Activated naive CD8-positive, alpha-beta T cell treated with anti-CD3 and anti-CD28 coated beads, Interleukin-2, amount 10 ng/mL, durations not matched to agents 7 days and 5 days (primary cell): ENCODE measurements at regions not wholly inside any gene's neighbourhood (a gene's known extent, or its start where the extent isn't known, plus 50 kb on each side); places are given as distances from the start of the nearest gene placed in this dataset.

Experiments
- ATAC-seq: fragments of 150-1000 bp; cut with Tn5 transposase; one replicate; pipeline ENCODE4 v1.10.0; 2021; ENCODE audit warnings: low read depth, moderate library complexity
- POLR2A ChIA-PET: fragments of 350-600 bp; sonication (Branson Sonifier 250); formaldehyde crosslinking; loops from one replicate; lab custom pipeline; 2021; ENCODE audit warnings: antibody characterized with exemption; lab: Charles Lee
- DNase-seq: peaks from one replicate; pipeline ENCODE4 v3.0.0; 2021
- H3K27ac Mint-ChIP-seq: one replicate; pipeline ENCODE4 v1.8.0; 2022; ENCODE audit warnings: mild to moderate bottlenecking, mixed read lengths
- H3K27me3 Mint-ChIP-seq: one replicate; pipeline ENCODE4 v1.8.0; 2022; ENCODE audit warnings: mild to moderate bottlenecking, moderate library complexity, mixed read lengths
- H3K36me3 Mint-ChIP-seq: one replicate; pipeline ENCODE4 v1.8.0; 2021; ENCODE audit warnings: mild to moderate bottlenecking, mixed read lengths
- H3K4me1 Mint-ChIP-seq: one replicate; pipeline ENCODE4 v1.8.0; 2021; ENCODE audit warnings: mixed read lengths
- H3K4me3 Mint-ChIP-seq: one replicate; pipeline ENCODE4 v1.8.0; 2022; ENCODE audit warnings: mild to moderate bottlenecking, moderate library complexity, mixed read lengths
- H3K9me3 Mint-ChIP-seq: one replicate; pipeline ENCODE4 v1.8.0; 2021; ENCODE audit warnings: mixed read lengths

DNA sequence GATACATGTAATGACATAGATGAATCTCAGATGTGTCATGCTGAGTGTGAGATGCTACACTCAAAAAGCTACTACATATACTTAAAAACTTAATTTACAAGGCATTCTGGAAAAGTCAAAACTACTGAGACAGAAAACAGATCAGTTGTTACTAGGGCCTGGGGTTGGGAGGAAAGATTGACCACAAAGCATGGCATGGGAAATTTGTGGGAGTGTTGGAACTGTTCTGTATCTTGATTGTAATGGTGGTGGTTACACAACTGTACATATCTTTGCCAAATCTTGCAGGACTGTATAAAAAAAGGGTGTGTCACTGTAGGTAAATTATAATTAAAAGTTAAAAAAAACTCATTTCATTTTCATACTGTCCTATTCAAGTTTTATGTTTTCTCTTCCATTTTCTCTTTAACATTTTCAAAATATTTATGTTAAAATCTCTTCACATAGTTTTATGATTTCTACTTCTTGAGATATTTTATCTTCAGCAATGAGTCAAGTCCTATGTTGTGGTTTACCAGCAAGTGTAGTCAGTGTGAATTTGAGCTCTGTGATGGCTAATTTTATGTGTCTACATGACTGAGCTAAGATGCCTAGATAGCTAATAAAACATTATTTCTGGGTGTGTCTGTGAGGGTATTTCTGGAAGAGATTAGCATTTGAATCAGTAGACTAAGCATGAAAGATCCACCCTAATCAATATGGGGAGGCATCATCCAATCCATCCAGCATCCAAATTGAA lies 58.6 kb upstream of the VRK2 start:
- Mint-ChIP-seq H3K4me1 (peaks cover 1% of the 10 kb centered on the region), H3K27me3 (peaks cover 3% of the 10 kb centered on the region), H3K36me3 (no peaks in the 10 kb centered on the region), H3K4me3 (no peak overlapping the region), H3K27ac (no peak overlapping the region), H3K9me3 (no peaks in the 10 kb centered on the region)
- no peak for DNase-seq
- POLR2A ChIA-PET = no interaction called here
- no peak for ATAC-seq

DNA sequence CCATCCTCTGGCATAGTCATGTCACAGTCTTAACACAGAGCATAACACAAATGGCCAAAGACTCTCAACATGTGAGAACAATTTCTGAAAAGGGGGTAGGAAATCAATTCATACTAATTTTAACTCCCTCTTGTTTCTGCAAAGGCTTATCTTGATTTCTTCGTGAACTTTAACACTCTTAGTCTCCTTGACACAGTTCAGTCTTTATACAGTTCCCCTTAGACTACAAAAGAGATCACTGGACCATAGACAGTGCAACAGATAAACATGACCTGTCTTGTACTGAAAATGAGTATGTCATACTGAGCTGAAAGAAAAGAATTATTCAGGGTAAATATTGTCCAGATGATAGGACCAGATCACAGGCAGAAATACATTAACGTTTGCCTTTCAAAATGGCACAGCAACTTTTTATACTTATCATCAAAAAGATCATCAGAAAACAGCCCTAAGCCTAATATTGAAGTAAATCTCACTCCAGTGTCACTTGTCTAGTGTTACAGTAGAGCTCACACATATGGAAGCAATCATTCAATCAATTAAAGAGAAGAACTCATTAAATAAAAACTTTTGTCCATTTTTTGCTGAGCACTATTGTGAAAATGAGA lies 56.4 kb upstream of the VRK2 start:
- H3K9me3 Mint-ChIP-seq = no peaks in the 10 kb centered on the region
- peaks cover 5% of the 10 kb centered on the region for H3K27me3 Mint-ChIP-seq
- ATAC-seq (no peak), DNase-seq (no peak)
- peaks cover 1% of the 10 kb centered on the region for H3K4me1 Mint-ChIP-seq
- no peak overlapping the region for H3K27ac Mint-ChIP-seq
- H3K4me3 Mint-ChIP-seq = no peak overlapping the region
- no peaks in the 10 kb centered on the region for H3K36me3 Mint-ChIP-seq
- POLR2A ChIA-PET = no interaction called here
